ENCODE measurements at regions not wholly inside any gene's neighbourhood (a gene's known extent, or its start where the extent isn't known, plus 50 kb on each side); places are given as distances from the start of the nearest gene placed in this dataset.

GRCh38 chr11:70743329-70743728, 345.0 kb downstream of the CTTN start:
- no peaks in the 10 kb centered on the region for H3K9me3 ChIP-seq (ENCODE audit: control insufficient read depth in 4 of 4, low read length in 3 of 4)
- no peaks in the 10 kb centered on the region for H3K36me3 ChIP-seq (ENCODE audit: control insufficient read depth in 4 of 4, insufficient read depth in 3 of 4, low read depth in 1 of 4, low read length in 3 of 4)
- no peak overlapping the region for H3K4me3 ChIP-seq (ENCODE audit: low read depth in 1 of 3, low read length in 3 of 3)
- H3K4me1 ChIP-seq (ENCODE audit: control insufficient read depth in 4 of 4, insufficient read depth in 4 of 4, low read length in 3 of 4) = no peaks in the 10 kb centered on the region
- no peaks in the 10 kb centered on the region for H3K27me3 ChIP-seq (ENCODE audit: control insufficient read depth in 4 of 4, insufficient read depth in 4 of 4, low read length in 3 of 4)
- H3K27ac ChIP-seq (ENCODE audit: low read depth in 1 of 2, low read length in 2 of 2) = no peak overlapping the region
- H3K9ac ChIP-seq (ENCODE audit: low read depth in 1 of 2, low read length in 2 of 2) = no peak overlapping the region
- WGBS = 93% methylated on average over 9 of the region's 9 CpGs
- TF ChIP-seq GABPA (IDR thresholded peaks at IDR 0.05 in 1 of 2, conservative IDR thresholded peaks at IDR 0.05 in 1 of 2) (no peak), RXRA (IDR thresholded peaks at IDR 0.05) (no peak), HNF4G (IDR thresholded peaks at IDR 0.05) (no peak), FOXA2 (IDR thresholded peaks at IDR 0.05) (no peak), SP1 (IDR thresholded peaks at IDR 0.05) (no peak), HNF4A (conservative IDR thresholded peaks at IDR 0.05) (no peak), NR2F2 (IDR thresholded peaks at IDR 0.05) (no peak), EGR1 (IDR thresholded peaks at IDR 0.05; ENCODE audit: low read depth in 2 of 2) (no peak), YY1 (IDR thresholded peaks at IDR 0.05) (no peak), RAD21 (IDR thresholded peaks at IDR 0.05) (no peak), FOXA1 (IDR thresholded peaks at IDR 0.05) (no peak), ATF3 (IDR thresholded peaks at IDR 0.05) (no peak), TAF1 (conservative IDR thresholded peaks at IDR 0.05) (no peak), JUND (IDR thresholded peaks at IDR 0.05) (no peak)
- TF ChIP-seq, protein P1, sequence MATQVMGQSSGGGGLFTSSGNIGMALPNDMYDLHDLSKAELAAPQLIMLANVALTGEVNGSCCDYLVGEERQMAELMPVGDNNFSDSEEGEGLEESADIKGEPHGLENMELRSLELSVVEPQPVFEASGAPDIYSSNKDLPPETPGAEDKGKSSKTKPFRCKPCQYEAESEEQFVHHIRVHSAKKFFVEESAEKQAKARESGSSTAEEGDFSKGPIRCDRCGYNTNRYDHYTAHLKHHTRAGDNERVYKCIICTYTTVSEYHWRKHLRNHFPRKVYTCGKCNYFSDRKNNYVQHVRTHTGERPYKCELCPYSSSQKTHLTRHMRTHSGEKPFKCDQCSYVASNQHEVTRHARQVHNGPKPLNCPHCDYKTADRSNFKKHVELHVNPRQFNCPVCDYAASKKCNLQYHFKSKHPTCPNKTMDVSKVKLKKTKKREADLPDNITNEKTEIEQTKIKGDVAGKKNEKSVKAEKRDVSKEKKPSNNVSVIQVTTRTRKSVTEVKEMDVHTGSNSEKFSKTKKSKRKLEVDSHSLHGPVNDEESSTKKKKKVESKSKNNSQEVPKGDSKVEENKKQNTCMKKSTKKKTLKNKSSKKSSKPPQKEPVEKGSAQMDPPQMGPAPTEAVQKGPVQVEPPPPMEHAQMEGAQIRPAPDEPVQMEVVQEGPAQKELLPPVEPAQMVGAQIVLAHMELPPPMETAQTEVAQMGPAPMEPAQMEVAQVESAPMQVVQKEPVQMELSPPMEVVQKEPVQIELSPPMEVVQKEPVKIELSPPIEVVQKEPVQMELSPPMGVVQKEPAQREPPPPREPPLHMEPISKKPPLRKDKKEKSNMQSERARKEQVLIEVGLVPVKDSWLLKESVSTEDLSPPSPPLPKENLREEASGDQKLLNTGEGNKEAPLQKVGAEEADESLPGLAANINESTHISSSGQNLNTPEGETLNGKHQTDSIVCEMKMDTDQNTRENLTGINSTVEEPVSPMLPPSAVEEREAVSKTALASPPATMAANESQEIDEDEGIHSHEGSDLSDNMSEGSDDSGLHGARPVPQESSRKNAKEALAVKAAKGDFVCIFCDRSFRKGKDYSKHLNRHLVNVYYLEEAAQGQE (IDR thresholded peaks at IDR 0.05) = no peak
- TF ChIP-seq, protein P2, sequence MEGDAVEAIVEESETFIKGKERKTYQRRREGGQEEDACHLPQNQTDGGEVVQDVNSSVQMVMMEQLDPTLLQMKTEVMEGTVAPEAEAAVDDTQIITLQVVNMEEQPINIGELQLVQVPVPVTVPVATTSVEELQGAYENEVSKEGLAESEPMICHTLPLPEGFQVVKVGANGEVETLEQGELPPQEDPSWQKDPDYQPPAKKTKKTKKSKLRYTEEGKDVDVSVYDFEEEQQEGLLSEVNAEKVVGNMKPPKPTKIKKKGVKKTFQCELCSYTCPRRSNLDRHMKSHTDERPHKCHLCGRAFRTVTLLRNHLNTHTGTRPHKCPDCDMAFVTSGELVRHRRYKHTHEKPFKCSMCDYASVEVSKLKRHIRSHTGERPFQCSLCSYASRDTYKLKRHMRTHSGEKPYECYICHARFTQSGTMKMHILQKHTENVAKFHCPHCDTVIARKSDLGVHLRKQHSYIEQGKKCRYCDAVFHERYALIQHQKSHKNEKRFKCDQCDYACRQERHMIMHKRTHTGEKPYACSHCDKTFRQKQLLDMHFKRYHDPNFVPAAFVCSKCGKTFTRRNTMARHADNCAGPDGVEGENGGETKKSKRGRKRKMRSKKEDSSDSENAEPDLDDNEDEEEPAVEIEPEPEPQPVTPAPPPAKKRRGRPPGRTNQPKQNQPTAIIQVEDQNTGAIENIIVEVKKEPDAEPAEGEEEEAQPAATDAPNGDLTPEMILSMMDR (IDR thresholded peaks at IDR 0.05; ENCODE audit: low read depth, low read length, missing input control) = no peak
- TF ChIP-seq, protein P3, sequence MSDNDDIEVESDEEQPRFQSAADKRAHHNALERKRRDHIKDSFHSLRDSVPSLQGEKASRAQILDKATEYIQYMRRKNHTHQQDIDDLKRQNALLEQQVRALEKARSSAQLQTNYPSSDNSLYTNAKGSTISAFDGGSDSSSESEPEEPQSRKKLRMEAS (IDR thresholded peaks at IDR 0.05) = no peak
- TF ChIP-seq, protein P4, sequence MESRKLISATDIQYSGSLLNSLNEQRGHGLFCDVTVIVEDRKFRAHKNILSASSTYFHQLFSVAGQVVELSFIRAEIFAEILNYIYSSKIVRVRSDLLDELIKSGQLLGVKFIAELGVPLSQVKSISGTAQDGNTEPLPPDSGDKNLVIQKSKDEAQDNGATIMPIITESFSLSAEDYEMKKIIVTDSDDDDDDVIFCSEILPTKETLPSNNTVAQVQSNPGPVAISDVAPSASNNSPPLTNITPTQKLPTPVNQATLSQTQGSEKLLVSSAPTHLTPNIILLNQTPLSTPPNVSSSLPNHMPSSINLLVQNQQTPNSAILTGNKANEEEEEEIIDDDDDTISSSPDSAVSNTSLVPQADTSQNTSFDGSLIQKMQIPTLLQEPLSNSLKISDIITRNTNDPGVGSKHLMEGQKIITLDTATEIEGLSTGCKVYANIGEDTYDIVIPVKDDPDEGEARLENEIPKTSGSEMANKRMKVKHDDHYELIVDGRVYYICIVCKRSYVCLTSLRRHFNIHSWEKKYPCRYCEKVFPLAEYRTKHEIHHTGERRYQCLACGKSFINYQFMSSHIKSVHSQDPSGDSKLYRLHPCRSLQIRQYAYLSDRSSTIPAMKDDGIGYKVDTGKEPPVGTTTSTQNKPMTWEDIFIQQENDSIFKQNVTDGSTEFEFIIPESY (IDR thresholded peaks at IDR 0.05) = no peak
- no peak for DNase-seq (ENCODE audit: low spot score)

Data from liver (tissue), 8 donors.